ENCODE measurements at regions not wholly inside any gene's neighbourhood (a gene's known extent, or its start where the extent isn't known, plus 50 kb on each side); places are given as distances from the start of the nearest gene placed in this dataset.
A peak's percentile ranks its signal among the peaks of the same experiment; 100 is the strongest.
"Not testable (repeated sequence)": the region's sequence is repeated elsewhere in the genome, so short reads cannot be mapped to it uniquely, and the experiment has no call there.

DNA sequence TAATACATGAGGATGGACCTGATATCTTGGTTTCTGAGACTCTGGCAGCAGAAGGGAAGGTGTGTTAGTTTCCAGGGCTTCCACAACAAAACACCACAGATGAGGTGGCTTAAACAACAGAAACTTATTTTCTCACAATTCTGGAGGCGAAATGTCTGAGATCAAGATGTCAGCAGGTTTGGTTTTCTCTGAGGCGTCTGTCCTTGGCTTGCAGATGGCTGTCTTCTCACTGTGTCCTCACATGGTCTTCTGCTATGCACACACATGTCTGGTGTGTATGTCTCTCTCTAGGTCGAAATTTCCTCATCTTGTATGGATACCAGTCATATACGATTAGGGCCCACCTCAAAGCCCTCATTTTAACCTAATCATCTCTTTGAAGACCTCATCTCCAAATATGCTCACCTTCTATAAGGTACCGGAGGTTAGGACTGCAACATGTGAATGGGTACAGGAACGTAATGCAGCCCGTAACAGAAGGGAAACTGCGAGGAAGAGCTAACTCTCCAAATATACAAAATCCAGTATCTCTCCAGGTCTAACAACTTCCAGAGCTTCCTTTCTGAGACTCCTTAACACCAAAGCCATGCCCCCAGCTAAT, 139.8 kb upstream of the SMARCA2 start:
- DNase-seq (ENCODE audit: low read depth), result no peak

DNA sequence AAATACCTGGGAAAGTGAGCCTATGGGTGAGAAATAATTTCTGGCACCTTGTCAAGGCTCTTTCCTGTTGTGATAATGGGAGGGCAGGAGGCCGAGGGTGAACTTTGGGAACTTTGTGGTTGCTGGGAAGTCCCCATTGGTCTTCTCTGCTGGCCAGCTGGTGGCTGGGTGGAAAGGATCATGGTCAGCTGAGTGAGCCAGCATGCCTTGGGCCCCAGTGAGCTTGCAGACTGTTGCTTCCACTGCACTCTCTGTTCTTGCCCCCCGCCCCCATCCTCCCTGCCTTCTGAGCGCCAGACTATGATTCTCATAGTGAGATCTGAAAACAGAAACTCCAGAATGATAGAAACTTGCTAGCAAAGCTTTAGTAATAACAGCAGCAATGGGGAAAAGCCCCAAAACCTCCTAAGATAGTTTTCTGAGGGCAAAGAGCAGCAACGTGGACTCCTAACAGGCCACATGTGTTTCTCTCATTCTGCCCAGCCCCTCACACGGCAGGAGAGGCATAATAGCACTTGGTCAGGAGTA, 139.2 kb upstream of the SMARCA2 start:
- no peak for DNase-seq (ENCODE audit: low read depth)

DNA sequence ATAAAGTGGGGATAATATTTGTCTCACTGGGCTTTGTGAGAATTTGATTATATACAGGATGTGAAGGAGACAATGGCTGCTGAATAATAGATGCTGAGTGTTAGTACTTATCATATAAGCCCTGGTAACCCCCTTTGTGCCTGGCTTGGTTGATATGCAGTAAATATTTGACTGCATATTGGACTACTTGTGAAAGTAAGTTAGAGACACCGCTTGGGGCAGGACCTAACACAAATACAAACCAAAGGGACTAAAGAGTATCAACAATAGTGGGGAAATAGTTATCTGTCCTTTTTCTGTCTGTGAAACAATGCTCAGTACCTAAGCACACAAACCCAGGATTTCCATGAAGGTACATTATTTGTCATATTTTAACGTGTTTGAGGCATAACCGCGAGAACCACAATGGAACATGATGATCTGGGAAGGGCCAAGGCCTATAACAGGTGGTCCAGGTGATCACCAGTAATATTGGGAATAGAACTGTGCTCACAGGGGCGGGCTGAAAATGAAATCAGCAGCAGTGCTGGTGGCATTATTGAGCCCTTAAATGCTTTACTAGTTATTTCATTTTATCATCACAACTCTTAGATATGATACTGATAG, 138.2 kb upstream of the SMARCA2 start:
- no peak for DNase-seq (ENCODE audit: low read depth)

DNA sequence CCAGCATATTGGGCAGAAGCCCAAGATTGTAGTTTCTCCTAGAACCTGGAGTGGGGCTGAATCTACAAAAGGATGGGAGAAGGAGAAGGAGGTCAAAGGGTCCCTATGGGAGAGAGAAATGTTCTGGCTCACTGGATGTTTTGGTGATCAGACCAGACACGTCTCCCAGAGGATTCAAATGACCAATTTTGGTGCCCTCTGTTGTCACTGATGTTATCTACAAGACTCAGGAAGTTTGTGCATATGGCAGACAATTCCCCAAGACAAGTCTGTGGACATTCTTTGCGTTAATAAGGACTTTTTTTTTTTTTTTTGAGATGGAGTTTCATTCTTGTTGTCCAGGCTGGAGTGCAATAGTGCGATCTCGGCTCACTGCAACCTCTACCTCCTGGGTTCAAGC, 137.2 kb upstream of the SMARCA2 start:
- no peak for DNase-seq (ENCODE audit: low read depth)

DNA sequence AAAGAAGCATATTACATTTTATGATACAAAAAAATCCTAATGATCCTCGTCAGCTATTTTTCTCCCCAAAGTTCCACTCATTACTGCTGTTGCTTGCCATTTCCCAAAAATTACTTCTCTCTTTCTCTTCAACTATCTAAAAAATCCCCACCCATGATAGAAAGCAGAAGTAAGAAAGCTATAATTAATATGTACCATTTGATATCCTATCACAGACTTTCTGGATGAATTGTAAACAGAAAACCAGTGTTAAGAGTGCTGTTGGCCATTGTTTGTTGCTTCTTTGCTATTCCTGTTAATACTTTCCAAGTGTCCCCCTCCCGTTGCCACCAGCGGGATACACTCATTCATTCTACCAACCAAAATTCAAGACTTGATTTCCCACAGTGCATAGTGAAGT, 136.3 kb upstream of the SMARCA2 start:
- DNase-seq (ENCODE audit: low read depth), result no peak

DNA sequence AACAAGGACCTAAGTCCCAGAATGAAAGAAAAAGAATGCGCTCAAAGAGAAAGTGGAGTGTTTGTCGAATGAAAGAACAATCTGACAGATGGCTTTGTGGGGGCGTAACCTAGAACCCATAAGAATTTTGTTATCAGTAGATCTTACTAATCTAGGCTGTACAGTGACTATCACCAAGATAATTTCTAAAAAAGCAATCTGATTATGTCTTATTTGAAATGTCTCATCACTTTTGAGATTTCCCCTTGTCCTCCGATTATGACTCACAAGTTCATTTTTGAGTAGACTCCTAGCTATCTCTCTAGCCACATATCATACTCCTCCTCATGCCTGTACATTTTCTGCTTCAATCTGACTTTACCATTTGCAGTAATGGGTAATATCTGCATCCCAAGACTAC, 135.6 kb upstream of the SMARCA2 start:
- no peak for DNase-seq (ENCODE audit: low read depth)

DNA sequence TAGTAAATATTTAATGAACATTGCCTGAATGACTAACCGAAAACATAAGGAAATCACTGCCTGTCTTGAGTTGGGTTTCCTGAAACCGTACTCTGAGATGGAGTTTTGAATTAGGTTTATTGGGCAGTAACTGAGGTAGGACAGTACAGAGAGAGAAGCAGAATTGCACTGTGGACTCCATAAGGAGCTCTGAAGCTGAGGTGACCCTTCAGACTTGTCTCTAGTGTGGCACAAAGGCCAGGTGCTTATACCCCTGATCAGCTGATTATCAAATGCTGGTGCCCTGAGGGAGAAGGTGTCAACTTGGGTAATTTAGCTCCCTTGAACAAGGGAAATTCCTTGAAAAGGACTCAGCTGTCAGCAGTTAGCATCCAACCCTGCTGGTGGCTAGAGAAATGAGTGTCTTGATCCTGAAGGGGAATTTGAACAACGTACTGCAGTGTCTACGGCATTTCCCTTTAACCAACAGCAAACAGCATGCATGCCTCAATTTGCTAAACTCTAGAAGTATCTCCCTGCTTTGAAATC, 135.0 kb upstream of the SMARCA2 start:
- DNase-seq (ENCODE audit: low read depth), result no peak

DNA sequence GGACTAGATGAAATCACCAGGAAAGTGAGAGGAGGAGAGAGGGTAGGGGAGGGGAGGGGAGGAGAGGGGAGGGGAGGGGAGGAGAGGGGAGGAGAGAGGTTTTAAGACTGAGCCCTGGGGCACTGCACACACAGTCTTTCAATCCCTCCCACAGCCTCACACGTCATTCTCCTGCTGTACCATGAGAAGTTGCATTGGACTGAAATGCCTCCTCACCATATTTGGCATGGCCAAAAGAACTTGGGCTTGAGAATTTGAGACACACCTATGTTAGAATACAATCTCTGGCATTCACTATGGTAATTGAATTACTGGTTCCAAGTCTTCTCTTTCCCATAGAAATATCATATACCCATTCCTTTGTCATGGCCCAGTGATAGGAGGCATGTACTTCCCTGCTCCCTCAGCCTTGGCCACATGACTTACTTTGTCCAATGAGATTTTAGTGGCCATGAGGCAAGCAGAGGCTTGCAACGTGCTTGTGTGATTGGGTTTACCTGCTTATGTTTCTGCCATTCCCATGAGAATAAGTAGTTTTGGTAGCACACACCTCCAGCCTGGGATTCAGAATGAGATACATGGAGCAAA, 133.3 kb upstream of the SMARCA2 start:
- DNase-seq (ENCODE audit: low read depth), result no peak

DNA sequence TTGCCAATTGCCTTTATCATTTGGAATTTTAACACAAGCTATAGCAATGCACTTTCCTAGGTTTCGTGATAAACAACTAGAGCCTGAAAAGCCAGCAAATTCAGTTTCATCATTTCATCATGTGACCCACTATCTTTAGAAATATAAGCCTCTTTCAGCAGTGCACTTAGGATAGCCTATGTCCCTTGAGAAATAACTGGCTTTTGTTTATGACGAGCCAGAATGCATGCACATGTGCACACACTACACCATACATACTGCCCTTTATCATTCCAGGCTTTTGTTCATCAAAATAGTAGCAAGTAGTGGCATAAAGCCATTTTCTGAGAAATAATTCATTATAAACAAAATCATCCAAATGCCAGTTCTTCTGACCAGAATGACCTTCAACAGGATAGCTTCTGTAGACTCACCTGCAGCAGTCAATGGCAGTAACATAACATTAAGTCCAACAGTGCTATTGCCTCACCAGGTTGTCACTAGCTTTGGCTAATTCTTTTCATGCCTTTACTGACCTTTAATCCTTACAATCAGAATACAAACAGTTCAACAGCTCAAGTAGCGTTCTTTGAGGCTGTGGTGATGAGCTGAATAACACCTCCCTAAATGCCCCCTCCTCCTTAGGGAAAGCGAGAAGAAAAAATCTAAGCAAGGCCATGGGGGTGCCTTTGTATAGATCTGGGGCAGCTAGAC, 132.3 kb upstream of the SMARCA2 start:
- DNase-seq (ENCODE audit: low read depth), result no peak

DNA sequence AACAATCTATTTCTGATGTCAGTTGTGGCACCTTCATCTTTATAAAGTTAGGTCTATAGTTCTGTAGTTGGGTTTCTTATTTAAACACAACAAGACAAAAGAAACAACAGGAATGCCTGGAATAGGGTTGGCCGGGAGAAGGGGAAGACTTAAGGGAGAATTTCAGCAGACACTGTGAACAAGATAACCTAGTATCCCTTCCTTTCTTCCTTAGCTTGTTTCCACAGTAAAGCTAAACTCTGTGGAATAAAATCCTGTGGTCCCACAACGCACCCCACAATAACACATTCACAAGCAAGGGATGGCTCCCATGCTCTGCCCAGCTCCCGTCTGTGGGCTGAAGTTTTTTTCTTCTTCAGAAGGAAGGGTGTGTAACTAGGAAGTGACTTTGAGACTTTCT, 124.9 kb upstream of the SMARCA2 start:
- DNase-seq (ENCODE audit: low read depth), result no peak

DNA sequence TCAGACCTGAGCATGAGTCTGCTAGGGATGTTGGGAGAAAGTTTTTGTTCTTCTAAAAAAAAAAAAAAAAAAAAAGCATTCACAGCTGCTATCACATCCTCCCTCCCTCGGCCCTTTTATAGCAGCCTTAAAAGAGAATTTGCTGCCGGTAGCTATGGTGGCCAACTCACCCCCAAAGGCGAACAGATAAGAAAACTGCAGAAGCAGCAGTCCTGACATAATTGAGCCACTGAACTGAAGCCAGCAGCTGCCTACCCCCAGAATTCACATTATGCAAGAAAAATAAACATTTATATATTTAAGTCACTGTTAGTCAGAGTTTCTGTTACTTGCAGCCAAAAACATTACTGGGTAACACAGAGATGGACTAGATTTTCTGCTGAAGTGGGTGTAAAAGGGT, 124.3 kb upstream of the SMARCA2 start:
- DNase-seq (ENCODE audit: low read depth), result no peak

DNA sequence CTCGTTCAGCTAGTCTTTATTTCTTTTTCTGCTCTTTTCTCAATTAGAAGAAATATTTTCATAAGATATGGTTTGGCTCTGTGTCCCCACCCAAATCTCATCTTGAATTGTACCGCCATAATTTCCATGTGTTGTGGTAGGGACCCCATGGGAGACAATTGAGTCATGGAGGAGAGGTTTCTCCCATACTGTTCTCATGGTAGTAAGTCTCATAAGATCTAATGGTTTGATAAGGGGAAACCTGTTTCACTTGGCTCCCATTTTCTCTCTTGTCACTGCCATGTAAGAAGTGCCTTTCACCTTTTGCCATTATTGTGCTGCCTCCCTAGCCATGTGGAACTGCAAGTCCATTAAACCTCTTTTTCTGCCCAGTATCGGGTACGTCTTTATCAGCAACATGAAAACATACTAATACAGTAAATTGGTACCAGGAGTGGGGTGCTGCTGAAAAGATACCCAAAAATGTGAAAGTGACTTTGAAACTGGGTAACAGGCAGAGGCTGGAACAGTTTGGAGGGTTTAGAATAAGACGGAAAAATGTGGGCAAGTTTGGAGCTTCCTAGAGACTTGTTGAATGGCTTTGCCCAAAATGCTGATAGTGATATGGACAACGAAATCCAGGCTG, 112.0 kb upstream of the SMARCA2 start:
- DNase-seq (ENCODE audit: low read depth), result not testable (repeated sequence)

DNA sequence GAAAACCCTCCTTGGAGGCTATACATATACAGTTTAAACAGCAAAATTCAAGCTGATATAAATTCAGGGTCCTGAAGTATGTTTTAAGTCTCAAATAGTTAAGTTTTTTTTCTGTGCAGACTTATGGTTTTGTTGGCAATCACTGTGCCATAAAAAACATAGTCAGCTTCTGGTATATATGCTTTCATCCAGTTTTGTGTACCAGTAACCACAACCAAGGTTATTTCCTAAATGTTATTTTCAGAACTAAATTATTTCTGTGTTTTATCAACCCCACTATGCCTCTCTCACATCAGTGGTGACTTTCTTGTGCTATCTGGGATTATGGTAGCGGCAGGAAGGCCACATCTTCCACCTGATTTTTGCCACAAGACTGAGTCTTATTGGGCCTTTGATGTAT, 107.7 kb upstream of the SMARCA2 start:
- DNase-seq (ENCODE audit: low read depth), result no peak

DNA sequence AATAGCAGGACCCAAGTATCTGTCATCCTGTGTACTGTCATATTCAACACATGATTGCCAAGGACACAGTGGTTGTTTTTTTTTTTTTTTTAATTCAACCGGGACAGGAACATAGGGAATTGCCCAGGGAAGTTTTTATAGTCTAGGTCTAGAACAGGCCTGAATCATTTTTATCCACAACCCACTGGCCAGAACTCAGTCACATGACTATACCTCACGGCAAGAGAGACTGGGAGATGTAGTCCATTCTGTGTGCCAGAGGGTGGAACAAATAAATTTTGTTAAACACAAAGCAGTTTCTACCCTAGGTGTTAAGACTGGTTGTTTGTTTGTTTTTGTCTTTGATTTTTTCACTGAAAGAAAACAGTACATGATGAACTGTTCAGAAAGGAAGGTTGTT, 105.8 kb upstream of the SMARCA2 start:
- DNase-seq (ENCODE audit: low read depth), result no peak

DNA sequence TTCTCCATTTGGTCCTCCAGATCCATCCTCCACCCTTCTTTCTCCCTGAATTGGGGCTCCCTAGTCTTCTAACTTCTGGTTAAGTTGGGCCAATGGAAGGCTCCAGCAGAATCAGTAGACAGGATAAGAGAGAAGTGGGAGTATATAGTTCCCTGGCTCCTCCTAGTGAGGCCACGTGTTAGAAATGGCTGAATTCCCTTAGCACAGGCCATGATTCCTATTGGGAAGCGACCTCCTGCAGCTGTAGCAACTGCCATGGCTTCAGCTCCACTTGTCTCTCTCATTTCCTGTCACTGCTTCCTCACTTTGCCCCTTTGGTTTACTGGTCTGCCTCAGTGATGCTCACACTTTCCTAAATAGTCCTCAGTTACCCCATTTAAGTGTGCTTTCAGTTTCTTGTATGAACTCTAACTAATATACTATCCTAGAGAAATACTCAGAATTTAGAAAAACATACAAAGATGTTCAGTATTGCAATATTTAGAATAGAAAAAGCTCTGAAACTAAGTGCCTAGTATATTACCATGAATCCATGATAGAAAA, 104.8 kb upstream of the SMARCA2 start:
- DNase-seq (ENCODE audit: low read depth), result no peak

DNA sequence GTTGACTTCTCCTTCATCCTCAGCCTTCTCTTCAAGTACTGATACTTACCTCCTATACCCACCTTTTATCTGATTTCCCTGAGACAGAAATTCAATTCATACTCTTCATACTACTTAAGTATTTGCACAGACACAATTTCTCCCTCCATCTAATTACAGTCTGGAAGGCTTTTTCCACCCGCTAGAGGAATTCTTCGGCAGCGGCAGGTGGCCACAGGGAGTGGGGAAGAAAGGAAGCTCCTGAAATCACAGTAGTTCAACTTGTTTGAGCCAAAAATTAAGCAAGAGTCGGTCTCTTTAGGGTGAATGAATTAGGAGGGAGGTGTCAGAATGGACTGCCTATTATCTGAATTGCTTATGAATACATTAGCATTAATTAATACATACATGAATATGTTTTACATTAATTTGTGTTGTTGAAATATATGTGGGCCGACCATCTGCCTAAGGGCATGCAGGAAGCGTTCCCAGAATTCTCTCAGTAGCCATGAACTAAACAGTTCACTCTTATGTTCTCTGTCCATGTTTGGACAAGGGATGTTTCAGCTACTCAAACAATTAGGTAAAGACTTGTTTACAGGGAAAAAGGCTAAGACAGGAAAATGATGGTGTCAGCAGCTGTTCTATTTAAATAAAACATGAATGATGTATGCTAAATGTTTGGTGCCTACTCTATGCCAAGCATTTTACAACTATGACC, 101.4 kb upstream of the SMARCA2 start:
- DNase-seq (ENCODE audit: low read depth), result no peak

DNA sequence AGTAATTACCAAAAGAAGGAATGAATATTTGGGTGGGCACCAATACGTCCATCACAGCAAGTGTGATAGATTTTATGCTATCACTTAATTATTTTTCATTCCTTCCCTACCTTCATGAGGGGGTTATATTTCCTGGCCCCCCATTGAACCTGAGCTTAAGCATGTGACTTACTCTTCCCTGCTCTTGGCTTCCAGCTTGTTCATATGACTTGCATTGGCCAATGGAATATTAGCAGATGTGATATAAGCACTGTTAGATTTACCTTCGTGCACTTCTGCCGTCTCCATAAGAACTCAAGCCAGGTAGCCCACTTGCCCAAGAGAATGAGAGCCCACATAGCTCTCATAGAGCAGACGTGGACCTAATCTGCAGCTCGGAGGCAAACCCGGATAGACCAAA, 99.1 kb upstream of the SMARCA2 start:
- no peak for DNase-seq (ENCODE audit: low read depth)

DNA sequence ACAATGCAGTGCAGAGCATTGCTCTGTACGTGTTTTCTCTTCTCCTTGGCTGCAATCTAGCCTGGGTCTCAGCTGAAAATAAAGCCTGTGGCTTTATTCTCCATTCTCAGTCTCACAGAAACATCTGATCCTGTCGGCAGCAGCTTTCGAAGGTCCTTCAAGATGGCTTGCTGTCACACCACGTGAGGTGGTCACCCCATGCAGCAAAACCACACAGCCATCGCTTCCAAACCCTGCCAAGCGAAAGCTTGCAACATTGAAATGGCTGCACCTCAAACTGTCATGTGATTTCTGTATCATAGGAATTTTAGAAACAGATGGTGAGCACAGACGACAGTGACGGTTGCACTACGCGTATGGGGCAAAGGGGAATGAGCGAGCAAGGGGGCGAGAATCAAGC, 98.5 kb upstream of the SMARCA2 start:
- DNase-seq (ENCODE audit: low read depth), result peak; percentile 32

DNA sequence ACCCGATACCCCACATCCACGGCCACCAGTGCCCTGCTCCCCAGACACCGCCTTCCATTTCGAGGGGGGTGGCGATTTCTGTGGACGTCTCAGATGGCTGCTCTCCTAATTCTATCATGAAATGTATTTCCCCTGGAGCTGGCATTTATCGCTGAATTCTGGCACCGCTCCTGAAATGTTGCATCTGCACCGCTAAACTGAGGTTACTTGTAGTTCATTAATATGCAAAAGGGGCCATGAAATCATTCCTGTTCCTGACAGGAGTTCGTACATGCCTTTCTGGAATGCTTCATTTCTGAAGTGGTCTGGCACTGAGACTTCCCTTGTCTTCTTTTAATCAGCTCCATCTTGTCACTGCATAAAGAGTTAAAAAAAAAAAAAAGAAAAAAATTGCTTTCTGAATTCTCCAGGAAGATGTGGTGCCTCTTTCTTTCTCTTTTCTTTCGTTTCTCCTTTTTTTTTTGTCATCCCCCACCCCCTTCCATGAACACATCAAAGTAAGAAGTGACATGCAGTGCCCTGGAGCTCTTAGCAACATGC, 97.7 kb upstream of the SMARCA2 start:
- DNase-seq (ENCODE audit: low read depth), result no peak

DNA sequence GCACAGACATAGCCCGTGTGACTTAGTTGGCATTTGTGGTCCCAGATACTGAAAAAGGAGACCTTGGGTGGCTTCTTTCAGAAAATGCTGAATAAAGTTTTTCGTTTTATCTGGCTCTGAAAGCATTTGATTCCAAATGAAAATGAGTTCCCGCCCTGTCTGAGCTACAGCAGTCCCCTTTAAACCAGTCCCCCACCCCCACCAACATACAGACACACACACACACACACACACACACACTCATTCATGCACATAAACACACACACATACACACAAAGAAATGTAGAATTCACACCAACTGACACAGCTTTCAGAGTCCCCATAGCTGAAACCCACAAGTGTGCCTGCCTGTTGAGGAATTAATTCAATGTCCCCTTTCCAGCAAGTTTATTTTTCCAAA, 97.0 kb upstream of the SMARCA2 start:
- no peak for DNase-seq (ENCODE audit: low read depth)

DNA sequence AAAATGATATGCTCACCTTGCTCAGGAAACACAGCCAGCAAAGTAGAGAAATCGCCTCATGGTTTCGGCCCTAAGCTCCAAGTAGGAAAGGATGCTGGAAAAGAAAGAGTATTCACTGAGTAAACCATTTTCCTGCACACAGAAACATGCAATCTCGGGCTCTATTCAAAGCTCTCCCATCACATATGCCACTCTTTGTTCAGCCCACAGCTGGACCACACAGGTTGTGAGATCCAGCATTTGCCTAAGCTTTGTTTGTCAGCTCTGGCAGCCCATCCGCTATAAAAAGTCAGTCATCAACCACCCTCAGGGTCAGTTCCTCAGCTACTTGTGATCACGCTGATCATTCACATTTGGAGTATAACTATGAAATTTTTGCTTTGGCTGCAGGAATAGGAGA, 96.5 kb upstream of the SMARCA2 start:
- no peak for DNase-seq (ENCODE audit: low read depth)
